Nephron (organoid): ENCODE measurements at regions not wholly inside any gene's neighbourhood (a gene's known extent, or its start where the extent isn't known, plus 50 kb on each side); places are given as distances from the start of the nearest gene placed in this dataset.
"Not testable (repeated sequence)": the region's sequence is repeated elsewhere in the genome, so short reads cannot be mapped to it uniquely, and the experiment has no call there.

Experiments used
- H3K27ac Mint-ChIP-seq, 3 experiments: 2 replicates each; pipeline ENCODE4 v1.8.0; 2020; ENCODE audit warnings: mixed read lengths in 3 of 3, mild to moderate bottlenecking in 2 of 3, moderate library complexity in 1 of 3
- H3K27me3 Mint-ChIP-seq: 2 replicates; pipeline ENCODE4 v1.8.0; 2021; ENCODE audit warnings: low read depth, mild to moderate bottlenecking, moderate library complexity, mixed read lengths
- H3K36me3 Mint-ChIP-seq: 2 replicates; pipeline ENCODE4 v1.8.0; 2020; ENCODE audit warnings: low read depth, mixed read lengths
- H3K4me1 Mint-ChIP-seq: 2 replicates; pipeline ENCODE4 v1.8.0; 2020; ENCODE audit warnings: mixed read lengths
- H3K4me3 Mint-ChIP-seq, 3 experiments: 2 replicates each; pipeline ENCODE4 v1.8.0; 2020; ENCODE audit warnings: mild to moderate bottlenecking in 3 of 3, mixed read lengths in 3 of 3, moderate library complexity in 2 of 3
- H3K9me3 Mint-ChIP-seq: 2 replicates; pipeline ENCODE4 v1.8.0; 2020; ENCODE audit warnings: mixed read lengths
- TF ChIP-seq, protein P1 (sequence below), 3 experiments: fragments of 200-600 bp; sonication (generic); IDR thresholded peaks; one replicate each; pipeline ENCODE4 v1.5.0; 2021; ENCODE audit warnings: antibody characterized with exemption in 3 of 3; ENCODE audit not compliant: unreplicated experiment in 3 of 3

DNA sequence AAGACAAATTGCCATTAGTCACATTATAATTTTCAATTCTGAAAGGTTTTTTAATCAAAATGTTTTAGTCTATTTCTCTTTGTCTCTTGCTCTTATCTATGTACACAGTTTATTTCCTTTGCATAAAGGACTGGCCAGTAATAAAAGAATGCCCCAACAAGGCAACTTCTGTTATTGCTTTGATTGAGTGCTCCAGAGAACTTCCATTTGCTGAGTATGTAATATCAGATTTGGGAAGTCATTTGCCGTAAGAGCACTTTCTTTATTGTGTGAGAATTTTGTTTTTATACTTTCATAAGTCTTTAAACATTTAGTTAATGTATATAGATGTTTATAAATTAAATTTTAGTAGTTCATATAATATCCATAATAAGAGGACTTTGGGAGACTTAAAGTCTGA is 1140.4 kb downstream of the PCDH9 start:
- Mint-ChIP-seq H3K4me1 (peaks cover 16% of the 10 kb centered on the region), H3K9me3 (peaks cover 4% of the 10 kb centered on the region), H3K27me3 (no peaks in the 10 kb centered on the region), H3K27ac (no peak overlapping the region), H3K36me3 (peaks cover 1% of the 10 kb centered on the region), H3K4me3 (no peak overlapping the region)
- TF ChIP-seq, protein P1, sequence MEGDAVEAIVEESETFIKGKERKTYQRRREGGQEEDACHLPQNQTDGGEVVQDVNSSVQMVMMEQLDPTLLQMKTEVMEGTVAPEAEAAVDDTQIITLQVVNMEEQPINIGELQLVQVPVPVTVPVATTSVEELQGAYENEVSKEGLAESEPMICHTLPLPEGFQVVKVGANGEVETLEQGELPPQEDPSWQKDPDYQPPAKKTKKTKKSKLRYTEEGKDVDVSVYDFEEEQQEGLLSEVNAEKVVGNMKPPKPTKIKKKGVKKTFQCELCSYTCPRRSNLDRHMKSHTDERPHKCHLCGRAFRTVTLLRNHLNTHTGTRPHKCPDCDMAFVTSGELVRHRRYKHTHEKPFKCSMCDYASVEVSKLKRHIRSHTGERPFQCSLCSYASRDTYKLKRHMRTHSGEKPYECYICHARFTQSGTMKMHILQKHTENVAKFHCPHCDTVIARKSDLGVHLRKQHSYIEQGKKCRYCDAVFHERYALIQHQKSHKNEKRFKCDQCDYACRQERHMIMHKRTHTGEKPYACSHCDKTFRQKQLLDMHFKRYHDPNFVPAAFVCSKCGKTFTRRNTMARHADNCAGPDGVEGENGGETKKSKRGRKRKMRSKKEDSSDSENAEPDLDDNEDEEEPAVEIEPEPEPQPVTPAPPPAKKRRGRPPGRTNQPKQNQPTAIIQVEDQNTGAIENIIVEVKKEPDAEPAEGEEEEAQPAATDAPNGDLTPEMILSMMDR (IDR thresholded peaks at IDR 0.05; ENCODE audit: unreplicated experiment in 3 of 3): no peak

DNA sequence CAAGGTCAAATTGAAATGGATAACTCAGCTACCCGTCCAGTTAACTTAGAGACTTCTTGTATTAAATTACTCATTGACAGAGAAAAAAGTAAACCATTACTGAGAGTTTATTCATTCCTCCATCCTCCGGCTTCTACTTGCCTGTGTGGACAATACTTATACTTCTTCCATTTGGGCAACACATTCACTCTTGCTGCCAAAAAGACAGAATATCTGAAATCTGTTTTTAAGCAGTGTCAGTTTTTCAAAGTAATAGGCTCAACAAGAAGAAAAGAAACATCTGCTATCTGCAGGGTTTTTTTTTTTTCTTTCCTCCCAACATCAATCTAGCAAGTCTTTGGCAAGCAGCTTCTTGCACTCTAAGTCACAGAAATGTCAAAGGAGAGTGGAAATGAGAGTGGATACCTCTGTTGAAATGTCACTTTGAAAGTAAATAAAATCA is 1142.8 kb downstream of the PCDH9 start:
- H3K4me1 Mint-ChIP-seq: peaks cover 16% of the 10 kb centered on the region
- TF ChIP-seq, protein P1 (IDR thresholded peaks at IDR 0.05; ENCODE audit: unreplicated experiment in 3 of 3): no peak

DNA sequence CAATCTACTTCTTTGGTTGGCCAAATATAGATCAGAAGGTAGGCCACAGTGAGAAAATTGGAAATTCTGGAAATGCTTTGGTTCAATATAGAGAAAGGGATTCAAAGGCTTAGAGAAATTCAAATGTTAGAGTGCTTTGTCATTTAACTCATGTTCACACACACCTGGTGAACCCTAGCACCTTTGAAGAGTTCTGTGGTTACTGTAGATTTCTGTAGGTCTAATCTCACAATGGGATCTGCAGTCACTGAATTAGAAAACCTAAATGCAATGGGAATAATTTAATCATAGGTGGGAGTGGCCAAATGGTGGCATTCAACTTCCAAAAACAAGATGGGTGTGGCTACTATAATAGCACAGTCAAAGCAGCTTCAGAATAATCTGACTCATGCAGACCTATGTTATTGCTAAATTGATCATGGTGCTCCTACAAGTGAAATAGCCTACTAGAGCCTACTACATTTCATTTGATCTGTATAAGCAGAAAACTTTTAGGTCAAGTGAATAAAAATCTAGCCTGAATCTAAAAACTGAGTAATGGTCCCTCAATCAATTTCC is 1152.9 kb downstream of the PCDH9 start:
- no peaks in the 10 kb centered on the region for H3K9me3 Mint-ChIP-seq
- no peaks in the 10 kb centered on the region for H3K36me3 Mint-ChIP-seq
- no peaks in the 10 kb centered on the region for H3K4me1 Mint-ChIP-seq
- no peak overlapping the region for H3K27ac Mint-ChIP-seq
- no peak overlapping the region for H3K4me3 Mint-ChIP-seq
- H3K27me3 Mint-ChIP-seq: no peaks in the 10 kb centered on the region
- TF ChIP-seq, protein P1 (IDR thresholded peaks at IDR 0.05; ENCODE audit: unreplicated experiment in 3 of 3): no peak

More for the DNA sequence above, 1142.8 kb downstream of the PCDH9 start:
- no peaks in the 10 kb centered on the region for H3K27me3 Mint-ChIP-seq
- H3K9me3 Mint-ChIP-seq: no peaks in the 10 kb centered on the region
- H3K4me3 Mint-ChIP-seq: no peak overlapping the region
- H3K36me3 Mint-ChIP-seq: no peaks in the 10 kb centered on the region
- H3K27ac Mint-ChIP-seq: peak overlapping the region; percentile 72 to 88 (median 75)

DNA sequence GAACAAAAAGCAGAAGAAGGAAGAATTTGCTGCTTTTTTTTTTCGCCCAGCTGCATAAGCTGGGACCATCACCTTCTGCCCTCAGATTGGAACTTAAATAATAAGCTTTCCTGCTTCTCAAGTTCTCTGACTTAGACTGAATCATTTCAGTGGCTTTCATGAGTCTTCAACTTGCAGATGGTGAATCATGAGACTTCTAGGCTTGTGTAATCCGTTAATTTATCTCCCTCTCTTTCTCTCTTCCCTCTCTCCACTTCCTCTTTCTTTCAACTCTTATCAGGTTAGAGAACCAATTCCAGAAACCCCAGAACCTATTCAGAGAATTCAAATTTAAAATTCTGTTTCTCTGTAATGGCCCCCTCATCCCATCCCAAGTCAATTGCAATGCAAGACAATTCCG is 1153.7 kb downstream of the PCDH9 start:
- no peaks in the 10 kb centered on the region for H3K27me3 Mint-ChIP-seq
- H3K4me1 Mint-ChIP-seq: no peaks in the 10 kb centered on the region
- TF ChIP-seq, protein P1 (IDR thresholded peaks at IDR 0.05; ENCODE audit: unreplicated experiment in 3 of 3): no peak
- H3K27ac Mint-ChIP-seq: no peak overlapping the region
- H3K36me3 Mint-ChIP-seq: no peaks in the 10 kb centered on the region
- no peak overlapping the region for H3K4me3 Mint-ChIP-seq
- H3K9me3 Mint-ChIP-seq: no peaks in the 10 kb centered on the region

DNA sequence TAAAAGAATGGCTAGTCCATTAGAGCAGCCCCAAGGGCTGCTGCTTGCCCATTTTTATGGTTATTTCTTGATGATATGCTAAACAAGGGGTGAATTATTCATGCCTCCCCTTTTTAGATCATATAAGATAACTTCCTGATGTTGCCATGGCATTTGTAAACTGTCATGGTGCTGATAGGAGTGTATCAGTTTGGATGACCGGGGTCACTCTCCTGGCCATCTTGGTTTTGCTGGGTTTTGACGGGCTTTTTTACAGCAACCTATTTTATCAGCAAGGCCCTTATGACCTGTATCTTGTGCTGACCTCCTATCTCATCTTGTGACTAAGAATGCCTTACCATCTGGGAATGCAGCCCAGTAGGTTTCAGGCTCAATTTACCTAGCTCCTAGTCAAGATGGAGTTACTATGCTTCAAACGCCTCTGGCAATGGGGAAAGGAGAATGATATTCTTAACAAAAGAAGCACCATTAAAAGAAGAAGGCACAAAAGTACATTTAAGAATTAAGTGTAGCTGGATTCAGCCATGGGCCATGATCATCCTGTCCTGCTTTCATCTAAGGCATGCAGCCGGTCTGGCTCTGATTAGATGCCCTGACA is 1156.0 kb downstream of the PCDH9 start:
- Mint-ChIP-seq H3K27me3 (no peaks in the 10 kb centered on the region), H3K4me3 (no peak overlapping the region), H3K4me1 (no peaks in the 10 kb centered on the region), H3K36me3 (no peaks in the 10 kb centered on the region), H3K9me3 (no peaks in the 10 kb centered on the region), H3K27ac (no peak overlapping the region)
- TF ChIP-seq, protein P1 (IDR thresholded peaks at IDR 0.05; ENCODE audit: unreplicated experiment in 3 of 3): no peak

DNA sequence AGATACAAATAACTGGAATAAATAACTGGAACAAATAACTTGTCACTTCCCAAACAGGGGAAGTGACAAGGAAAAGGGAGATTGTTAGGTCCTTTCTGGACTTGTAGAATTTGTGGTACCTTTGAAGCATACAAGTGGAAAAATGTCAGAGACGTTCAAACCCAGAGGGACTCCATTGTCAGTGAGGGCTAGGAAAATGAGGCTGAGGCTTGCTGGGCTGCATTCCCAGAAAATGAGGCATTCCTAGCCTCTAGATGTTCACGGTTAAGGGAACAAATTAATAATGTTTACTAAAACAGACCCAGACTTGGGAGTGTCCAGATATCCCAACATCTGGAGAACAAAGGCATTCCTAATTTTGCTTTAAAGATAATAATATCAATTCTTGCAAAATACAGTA is 1158.0 kb downstream of the PCDH9 start:
- H3K27me3 Mint-ChIP-seq, H3K27ac Mint-ChIP-seq, H3K36me3 Mint-ChIP-seq, H3K4me3 Mint-ChIP-seq, H3K9me3 Mint-ChIP-seq, H3K4me1 Mint-ChIP-seq: not testable (repeated sequence)
